CD4-positive, CD25-positive, alpha-beta regulatory T cell (primary cell): ENCODE measurements at regions not wholly inside any gene's neighbourhood (a gene's known extent, or its start where the extent isn't known, plus 50 kb on each side); places are given as distances from the start of the nearest gene placed in this dataset.

Experiments used
- ATAC-seq, 2 donors: fragments of 150-1000 bp; cut with Tn5 transposase; one replicate each; pipeline ENCODE4 v1.10.0; 2021; ENCODE audit warnings: low read depth in 2 of 2, moderate number of reproducible peaks in 2 of 2, moderate library complexity in 1 of 2
- DNase-seq, 3 donors: peaks; one replicate each; pipeline versions ENCODE4 v3.0.0 to v3.0.0-alpha.2; 2012 to 2022; ENCODE audit warnings: mixed read lengths in 1 of 3
- H3K27ac ChIP-seq: one replicate; pipeline ENCODE4 v1.7.0; 2013; ENCODE audit warnings: mild to moderate bottlenecking, low read length; ENCODE audit not compliant: insufficient read depth, poor library complexity, severe bottlenecking
- H3K27me3 ChIP-seq: one replicate; pipeline ENCODE4 v1.7.0; 2013; ENCODE audit warnings: low read length; ENCODE audit not compliant: control insufficient read depth, insufficient read depth
- H3K36me3 ChIP-seq: one replicate; pipeline ENCODE4 v1.7.0; 2013; ENCODE audit warnings: mild to moderate bottlenecking, low read length, moderate library complexity; ENCODE audit not compliant: control insufficient read depth, insufficient read depth
- H3K4me1 ChIP-seq: 2 replicates; pipeline ENCODE4 v1.7.0; 2013; ENCODE audit warnings: mild to moderate bottlenecking, low read length; ENCODE audit not compliant: insufficient read depth, control insufficient read depth, poor library complexity, severe bottlenecking
- H3K4me3 ChIP-seq: one replicate; pipeline ENCODE4 v1.7.0; 2013; ENCODE audit warnings: low read depth, mild to moderate bottlenecking, low read length, moderate library complexity
- H3K9me3 ChIP-seq, 2 experiments: 1 replicate in 1 of 2; 2 replicates in 1 of 2; pipeline ENCODE4 v1.7.0; 2013; ENCODE audit warnings: low read length in 2 of 2, mild to moderate bottlenecking in 1 of 2, moderate library complexity in 1 of 2; ENCODE audit not compliant: control insufficient read depth in 2 of 2
- H3K27ac Mint-ChIP-seq, 3 donors: one replicate each; pipeline ENCODE4 v1.8.0; 2020 to 2022; ENCODE audit warnings: mild to moderate bottlenecking in 3 of 3, mixed read lengths in 3 of 3, moderate library complexity in 2 of 3
- H3K27me3 Mint-ChIP-seq: one replicate; pipeline ENCODE4 v1.8.0; 2022; ENCODE audit warnings: mild to moderate bottlenecking, mixed read lengths
- H3K36me3 Mint-ChIP-seq: one replicate; pipeline ENCODE4 v1.8.0; 2020; ENCODE audit warnings: mixed read lengths
- H3K4me1 Mint-ChIP-seq, 4 donors: one replicate each; pipeline ENCODE4 v1.8.0; 2020 to 2022; ENCODE audit warnings: mixed read lengths in 4 of 4, mild to moderate bottlenecking in 1 of 4
- H3K4me3 Mint-ChIP-seq, 4 donors: one replicate each; pipeline ENCODE4 v1.8.0; 2020 to 2022; ENCODE audit warnings: mild to moderate bottlenecking in 4 of 4, mixed read lengths in 4 of 4, moderate library complexity in 3 of 4
- H3K9me3 Mint-ChIP-seq, 7 donors: one replicate each; pipeline ENCODE4 v1.8.0; 2020 to 2022; ENCODE audit warnings: mixed read lengths in 7 of 7, mild to moderate bottlenecking in 3 of 7, moderate library complexity in 2 of 7

- H3K27ac Mint-ChIP-seq, result no peak overlapping the region
Measured at GRCh38 chr12:82223426-82223825, 134.8 kb downstream of the CCDC59 start.

GRCh38 chr12:82216475-82216874, 141.7 kb downstream of the CCDC59 start:
- no peaks in the 10 kb centered on the region for H3K27me3 ChIP-seq
- Mint-ChIP-seq H3K27ac (no peak overlapping the region), H3K4me3 (no peak overlapping the region), H3K9me3 (peaks cover 0 to 11% (median 4%) of the 10 kb centered on the region in 7 donors), H3K4me1 (no peaks in the 10 kb centered on the region), H3K27me3 (no peaks in the 10 kb centered on the region), H3K36me3 (no peaks in the 10 kb centered on the region)
- H3K4me1 ChIP-seq, result no peaks in the 10 kb centered on the region
- peaks cover 0 to 4% of the 10 kb centered on the region in 2 experiments for H3K9me3 ChIP-seq
- no peak overlapping the region for H3K4me3 ChIP-seq
- ATAC-seq (no peak), DNase-seq (no peak)
- H3K27ac ChIP-seq, result no peak overlapping the region
- no peaks in the 10 kb centered on the region for H3K36me3 ChIP-seq

More at GRCh38 chr12:82223426-82223825, 134.8 kb downstream of the CCDC59 start:
- H3K9me3 ChIP-seq, result no peaks in the 10 kb centered on the region
- Mint-ChIP-seq H3K9me3 (peaks cover 0 to 7% (median 4%) of the 10 kb centered on the region in 7 donors), H3K4me3 (no peak overlapping the region), H3K36me3 (no peaks in the 10 kb centered on the region), H3K27me3 (no peaks in the 10 kb centered on the region), H3K4me1 (no peaks in the 10 kb centered on the region)
- H3K4me1 ChIP-seq, result no peaks in the 10 kb centered on the region
- DNase-seq, result no peak
- ATAC-seq, result no peak
- no peak overlapping the region for H3K4me3 ChIP-seq
- no peak overlapping the region for H3K27ac ChIP-seq
- H3K36me3 ChIP-seq, result no peaks in the 10 kb centered on the region
- H3K27me3 ChIP-seq, result no peaks in the 10 kb centered on the region

- Mint-ChIP-seq H3K9me3 (peaks cover 0 to 17% (median 6%) of the 10 kb centered on the region in 7 donors), H3K4me3 (no peak overlapping the region), H3K27me3 (no peaks in the 10 kb centered on the region), H3K27ac (no peak overlapping the region), H3K4me1 (no peaks in the 10 kb centered on the region), H3K36me3 (no peaks in the 10 kb centered on the region)
- Histone ChIP-seq H3K4me3 (no peak overlapping the region), H3K27ac (no peak overlapping the region), H3K9me3 (peaks cover 0 to 6% of the 10 kb centered on the region in 2 experiments), H3K4me1 (no peaks in the 10 kb centered on the region), H3K27me3 (no peaks in the 10 kb centered on the region), H3K36me3 (no peaks in the 10 kb centered on the region)
- DNase-seq (no peak), ATAC-seq (no peak)
Measured at GRCh38 chr12:82213761-82214160, 144.4 kb downstream of the CCDC59 start.

- Histone ChIP-seq H3K27me3 (no peaks in the 10 kb centered on the region), H3K9me3 (peaks cover 0 to 6% of the 10 kb centered on the region in 2 experiments), H3K36me3 (no peaks in the 10 kb centered on the region), H3K4me3 (no peak overlapping the region), H3K27ac (no peak overlapping the region), H3K4me1 (no peaks in the 10 kb centered on the region)
- Mint-ChIP-seq H3K9me3 (peaks cover 1 to 23% (median 9%) of the 10 kb centered on the region in 7 donors), H3K4me3 (no peak overlapping the region), H3K27ac (no peak overlapping the region), H3K36me3 (no peaks in the 10 kb centered on the region), H3K4me1 (no peaks in the 10 kb centered on the region), H3K27me3 (no peaks in the 10 kb centered on the region)
- DNase-seq (no peak), ATAC-seq (no peak)
Measured at GRCh38 chr12:82210882-82211281, 147.3 kb downstream of the CCDC59 start.

- DNase-seq (no peak), ATAC-seq (no peak)
- no peak overlapping the region for H3K27ac ChIP-seq
- Mint-ChIP-seq H3K9me3 (peaks cover 1 to 16% (median 9%) of the 10 kb centered on the region in 7 donors), H3K4me3 (no peak overlapping the region), H3K36me3 (no peaks in the 10 kb centered on the region), H3K4me1 (no peaks in the 10 kb centered on the region), H3K27me3 (no peaks in the 10 kb centered on the region), H3K27ac (no peak overlapping the region)
- H3K4me3 ChIP-seq, result no peak overlapping the region
- no peaks in the 10 kb centered on the region for H3K4me1 ChIP-seq
- no peaks in the 10 kb centered on the region for H3K36me3 ChIP-seq
- no peaks in the 10 kb centered on the region for H3K27me3 ChIP-seq
- peaks cover 0 to 6% of the 10 kb centered on the region in 2 experiments for H3K9me3 ChIP-seq
Measured at GRCh38 chr12:82209533-82209932, 148.7 kb downstream of the CCDC59 start.

GRCh38 chr12:82207556-82207955, 150.6 kb downstream of the CCDC59 start:
- H3K9me3 Mint-ChIP-seq, result peaks cover 1 to 16% (median 13%) of the 10 kb centered on the region in 7 donors
- Histone ChIP-seq H3K27ac (no peak overlapping the region), H3K4me3 (no peak overlapping the region), H3K27me3 (no peaks in the 10 kb centered on the region), H3K9me3 (peaks cover 0 to 2% of the 10 kb centered on the region in 2 experiments), H3K36me3 (no peaks in the 10 kb centered on the region), H3K4me1 (no peaks in the 10 kb centered on the region)
- ATAC-seq, result no peak
- no peaks in the 10 kb centered on the region for H3K27me3 Mint-ChIP-seq
- no peaks in the 10 kb centered on the region for H3K36me3 Mint-ChIP-seq
- no peaks in the 10 kb centered on the region for H3K4me1 Mint-ChIP-seq
- no peak overlapping the region for H3K4me3 Mint-ChIP-seq
- H3K27ac Mint-ChIP-seq, result no peak overlapping the region
- no peak for DNase-seq

GRCh38 chr12:82203086-82203485, 155.1 kb downstream of the CCDC59 start:
- H3K36me3 ChIP-seq, result no peaks in the 10 kb centered on the region
- H3K9me3 ChIP-seq, result no peaks in the 10 kb centered on the region
- Mint-ChIP-seq H3K9me3 (peaks cover 0 to 15% (median 11%) of the 10 kb centered on the region in 7 donors), H3K27me3 (no peaks in the 10 kb centered on the region), H3K4me1 (no peaks in the 10 kb centered on the region), H3K4me3 (no peak overlapping the region), H3K27ac (no peak overlapping the region), H3K36me3 (no peaks in the 10 kb centered on the region)
- ATAC-seq (no peak), DNase-seq (no peak)
- H3K27ac ChIP-seq, result no peak overlapping the region
- no peak overlapping the region for H3K4me3 ChIP-seq
- H3K27me3 ChIP-seq, result no peaks in the 10 kb centered on the region
- no peaks in the 10 kb centered on the region for H3K4me1 ChIP-seq

GRCh38 chr12:82187595-82187994, 170.6 kb downstream of the CCDC59 start:
- no peak overlapping the region for H3K4me3 Mint-ChIP-seq
- H3K27ac Mint-ChIP-seq, result no peak overlapping the region
- no peaks in the 10 kb centered on the region for H3K4me1 Mint-ChIP-seq

More at GRCh38 chr12:82187595-82187994, 170.6 kb downstream of the CCDC59 start:
- Histone ChIP-seq H3K27me3 (no peaks in the 10 kb centered on the region), H3K36me3 (no peaks in the 10 kb centered on the region), H3K9me3 (no peaks in the 10 kb centered on the region), H3K4me3 (no peak overlapping the region), H3K27ac (no peak overlapping the region), H3K4me1 (no peaks in the 10 kb centered on the region)
- ATAC-seq (no peak), DNase-seq (no peak)
- H3K27me3 Mint-ChIP-seq, result no peaks in the 10 kb centered on the region
- no peaks in the 10 kb centered on the region for H3K36me3 Mint-ChIP-seq
- H3K9me3 Mint-ChIP-seq, result peaks cover 4 to 23% (median 13%) of the 10 kb centered on the region in 7 donors
